Neural progenitor cell (in vitro differentiated cells): ENCODE measurements at regions not wholly inside any gene's neighbourhood (a gene's known extent, or its start where the extent isn't known, plus 50 kb on each side); places are given as distances from the start of the nearest gene placed in this dataset.

ENCODE experiments used
- DNase-seq: peaks from one replicate; pipeline ENCODE4 v3.0.0-alpha.2; 2016; ENCODE audit warnings: low spot score
- H2AFZ ChIP-seq: fragments of 200-600 bp; sonication (generic); replicated peaks from 2 replicates; pipeline ENCODE4 v1.6.1; 2016; ENCODE audit warnings: antibody characterized with exemption
- H3F3A ChIP-seq: fragments of 200-600 bp; sonication (generic); 2 replicates; pipeline ENCODE4 v1.6.1; 2016; ENCODE audit warnings: antibody characterized with exemption, low read depth
- H3K27ac ChIP-seq: fragments of 200-600 bp; sonication (generic); 2 replicates; pipeline ENCODE4 v1.5.1; 2016; ENCODE audit warnings: mild to moderate bottlenecking
- H3K27me3 ChIP-seq: fragments of 200-600 bp; sonication (generic); 2 replicates; pipeline ENCODE4 v1.6.1; 2016; ENCODE audit warnings: mild to moderate bottlenecking, moderate library complexity
- H3K36me3 ChIP-seq: fragments of 200-600 bp; sonication (generic); 2 replicates; pipeline ENCODE4 v1.5.1; 2016
- H3K4me1 ChIP-seq: fragments of 200-600 bp; sonication (generic); 2 replicates; pipeline ENCODE4 v1.6.1; 2016; ENCODE audit warnings: mixed run types
- H3K4me2 ChIP-seq: fragments of 200-600 bp; sonication (generic); 2 replicates; pipeline ENCODE4 v1.6.1; 2016
- H3K4me3 ChIP-seq: fragments of 200-600 bp; sonication (generic); 2 replicates; pipeline ENCODE4 v1.5.1; 2016
- H3K79me2 ChIP-seq: fragments of 200-600 bp; sonication (generic); 2 replicates; pipeline ENCODE4 v1.6.1; 2016; ENCODE audit warnings: low read depth
- H3K9ac ChIP-seq: fragments of 200-600 bp; sonication (generic); 2 replicates; pipeline ENCODE4 v1.6.1; 2016
- H3K9me3 ChIP-seq: fragments of 200-600 bp; sonication (generic); 2 replicates; pipeline ENCODE4 v1.5.1; 2016; ENCODE audit warnings: low read depth
- H4K20me1 ChIP-seq: fragments of 200-600 bp; sonication (generic); 2 replicates; pipeline ENCODE4 v1.6.1; 2016; ENCODE audit warnings: low read depth
- H3K27ac Mint-ChIP-seq: 3 replicates; pipeline ENCODE4 v1.8.0; 2021; ENCODE audit warnings: mixed read lengths
- H3K27me3 Mint-ChIP-seq: 2 replicates; pipeline ENCODE4 v1.8.0; 2022; ENCODE audit warnings: low read depth, mild to moderate bottlenecking, inconsistent platforms, moderate library complexity, mixed read lengths; ENCODE audit not compliant: insufficient read depth
- H3K36me3 Mint-ChIP-seq: 3 replicates; pipeline ENCODE4 v1.8.0; 2021; ENCODE audit warnings: mixed read lengths
- H3K4me1 Mint-ChIP-seq: 3 replicates; pipeline ENCODE4 v1.8.0; 2021; ENCODE audit warnings: mixed read lengths
- H3K4me3 Mint-ChIP-seq: 3 replicates; pipeline ENCODE4 v1.8.0; 2021; ENCODE audit warnings: mild to moderate bottlenecking, moderate library complexity, mixed read lengths
- H3K9me3 Mint-ChIP-seq: 3 replicates; pipeline ENCODE4 v1.8.0; 2020; ENCODE audit warnings: mixed read lengths
- CTCF ChIP-seq: fragments of 200-600 bp; sonication (generic); IDR thresholded peaks from 2 replicates; pipeline ENCODE4 v1.5.1; 2017; ENCODE audit warnings: antibody characterized with exemption, mild to moderate bottlenecking
- EZH2 ChIP-seq: fragments of 200-600 bp; sonication (generic); IDR thresholded peaks from 2 replicates; pipeline ENCODE4 v1.6.1; 2017; ENCODE audit warnings: antibody characterized with exemption, mild to moderate bottlenecking, moderate library complexity
- EZH2phosphoT487 ChIP-seq: fragments of 200-600 bp; sonication (generic); IDR thresholded peaks from 2 replicates; pipeline ENCODE4 v1.6.1; 2017; ENCODE audit warnings: antibody characterized with exemption

- H3K36me3 Mint-ChIP-seq = peaks cover 3% of the 10 kb centered on the region
- Histone ChIP-seq H3K36me3 (no peaks in the 10 kb centered on the region), H3F3A (no peaks in the 10 kb centered on the region), H3K79me2 (no peaks in the 10 kb centered on the region), H3K27ac (no peak overlapping the region), H3K27me3 (no peaks in the 10 kb centered on the region), H3K4me3 (no peak overlapping the region), H3K9me3 (no peaks in the 10 kb centered on the region), H3K4me1 (peaks cover 11% of the 10 kb centered on the region), H2AFZ (no peak overlapping the region), H3K4me2 (no peak overlapping the region), H4K20me1 (no peaks in the 10 kb centered on the region), H3K9ac (no peak overlapping the region)
- no peak for DNase-seq
- no peaks in the 10 kb centered on the region for H3K4me1 Mint-ChIP-seq
- TF ChIP-seq EZH2phosphoT487 (no peak), CTCF (no peak), EZH2 (no peak)
- H3K27ac Mint-ChIP-seq = no peak overlapping the region
- H3K4me3 Mint-ChIP-seq = no peak overlapping the region
- no peaks in the 10 kb centered on the region for H3K27me3 Mint-ChIP-seq
- peaks cover 6% of the 10 kb centered on the region for H3K9me3 Mint-ChIP-seq
These were observed 769.6 kb upstream of the ARPP21 start for GRCh38 chr3:34869696-34870095.

- no peak overlapping the region for H2AFZ ChIP-seq
- no peak overlapping the region for H3K9ac ChIP-seq
- no peak for DNase-seq
- Mint-ChIP-seq H3K4me3 (no peak overlapping the region), H3K36me3 (no peaks in the 10 kb centered on the region), H3K4me1 (no peaks in the 10 kb centered on the region), H3K27me3 (no peaks in the 10 kb centered on the region), H3K27ac (no peak overlapping the region), H3K9me3 (peaks cover 3% of the 10 kb centered on the region)
- TF ChIP-seq EZH2phosphoT487 (no peak), EZH2 (no peak)
- no peak overlapping the region for H3K27ac ChIP-seq
- no peaks in the 10 kb centered on the region for H3K4me1 ChIP-seq
- no peaks in the 10 kb centered on the region for H3K36me3 ChIP-seq
- H3K9me3 ChIP-seq = no peaks in the 10 kb centered on the region
- H4K20me1 ChIP-seq = no peaks in the 10 kb centered on the region
- no peaks in the 10 kb centered on the region for H3F3A ChIP-seq
- no peaks in the 10 kb centered on the region for H3K27me3 ChIP-seq
- H3K4me3 ChIP-seq = no peak overlapping the region
- H3K4me2 ChIP-seq = no peak overlapping the region
- no peaks in the 10 kb centered on the region for H3K79me2 ChIP-seq
These were observed 766.9 kb upstream of the ARPP21 start for GRCh38 chr3:34872406-34872805.

DNA sequence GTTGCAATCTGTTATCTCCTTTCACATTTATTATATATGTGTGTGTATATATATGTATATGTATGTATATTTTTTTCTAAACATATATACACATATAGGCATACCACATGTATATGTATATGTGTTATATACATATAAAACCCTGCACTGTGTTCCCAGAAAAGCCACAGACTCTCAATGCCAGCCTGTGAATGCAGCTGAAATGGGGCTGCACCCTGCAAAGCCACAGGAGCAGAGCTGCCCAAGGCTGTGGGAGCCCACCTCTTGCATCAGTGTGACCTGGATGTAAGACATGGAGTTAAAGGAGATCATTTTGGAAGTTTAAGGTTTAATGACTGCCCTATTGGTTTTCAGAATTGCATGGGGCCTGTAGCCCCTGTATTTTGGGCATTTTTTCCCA lies 762.3 kb upstream of the ARPP21 start:
- Histone ChIP-seq H3K9ac (no peak overlapping the region), H3K36me3 (no peaks in the 10 kb centered on the region), H3F3A (no peaks in the 10 kb centered on the region), H3K27ac (no peak overlapping the region), H3K4me2 (no peak overlapping the region), H3K79me2 (no peaks in the 10 kb centered on the region), H3K9me3 (no peaks in the 10 kb centered on the region), H3K4me3 (no peak overlapping the region), H3K27me3 (no peaks in the 10 kb centered on the region), H3K4me1 (peaks cover 3% of the 10 kb centered on the region), H2AFZ (no peak overlapping the region), H4K20me1 (no peaks in the 10 kb centered on the region)
- H3K9me3 Mint-ChIP-seq = peaks cover 3% of the 10 kb centered on the region
- H3K36me3 Mint-ChIP-seq = no peaks in the 10 kb centered on the region
- TF ChIP-seq CTCF (no peak), EZH2 (no peak), EZH2phosphoT487 (no peak)
- DNase-seq = no peak
- peaks cover 7% of the 10 kb centered on the region for H3K4me1 Mint-ChIP-seq
- no peak overlapping the region for H3K4me3 Mint-ChIP-seq
- no peaks in the 10 kb centered on the region for H3K27me3 Mint-ChIP-seq
- H3K27ac Mint-ChIP-seq = no peak overlapping the region

DNA sequence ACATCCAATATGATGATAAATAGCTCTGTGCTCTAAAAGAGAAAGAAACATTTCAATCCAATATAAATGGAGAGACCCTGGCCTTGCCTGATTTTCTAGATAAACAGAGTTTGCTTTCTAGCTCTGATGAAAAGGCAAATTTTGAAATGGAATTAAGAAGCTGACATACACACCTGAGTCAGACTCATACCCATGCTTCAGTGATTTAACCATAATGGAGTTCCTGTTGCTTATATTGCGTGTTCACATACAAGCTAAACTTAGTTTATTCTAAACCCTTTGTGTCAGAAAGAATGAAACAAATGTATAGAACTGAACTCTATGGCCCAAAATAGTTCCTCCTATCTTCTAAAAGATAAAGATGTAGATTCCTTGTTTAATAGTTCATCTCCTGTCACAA lies 760.8 kb upstream of the ARPP21 start:
- Histone ChIP-seq H3K9ac (no peak overlapping the region), H3F3A (no peaks in the 10 kb centered on the region), H3K79me2 (no peaks in the 10 kb centered on the region), H2AFZ (no peak overlapping the region), H3K9me3 (no peaks in the 10 kb centered on the region), H4K20me1 (no peaks in the 10 kb centered on the region), H3K27ac (no peak overlapping the region), H3K36me3 (no peaks in the 10 kb centered on the region), H3K27me3 (no peaks in the 10 kb centered on the region), H3K4me1 (peaks cover 3% of the 10 kb centered on the region), H3K4me2 (no peak overlapping the region), H3K4me3 (no peak overlapping the region)
- no peaks in the 10 kb centered on the region for H3K36me3 Mint-ChIP-seq
- no peak for DNase-seq
- TF ChIP-seq CTCF = no peak
- no peak for TF ChIP-seq EZH2
- no peak for TF ChIP-seq EZH2phosphoT487
- H3K4me1 Mint-ChIP-seq = peaks cover 7% of the 10 kb centered on the region
- no peaks in the 10 kb centered on the region for H3K9me3 Mint-ChIP-seq
- H3K4me3 Mint-ChIP-seq = no peak overlapping the region
- no peaks in the 10 kb centered on the region for H3K27me3 Mint-ChIP-seq
- no peak overlapping the region for H3K27ac Mint-ChIP-seq
